Immature natural killer cell (primary cell): ENCODE measurements at regions not wholly inside any gene's neighbourhood (a gene's known extent, or its start where the extent isn't known, plus 50 kb on each side); places are given as distances from the start of the nearest gene placed in this dataset.

Experiments used
- DNase-seq, 3 donors: peaks; one replicate each; pipeline ENCODE4 v3.0.0; 2022; ENCODE audit warnings: mixed read lengths in 1 of 3
- H3K27ac Mint-ChIP-seq, 6 donors: one replicate each; pipeline ENCODE4 v1.8.0; 2020; ENCODE audit warnings: mixed read lengths in 6 of 6, mild to moderate bottlenecking in 5 of 6, inconsistent platforms in 4 of 6, moderate library complexity in 3 of 6
- H3K27me3 Mint-ChIP-seq, 3 donors: one replicate each; pipeline ENCODE4 v1.8.0; 2020 to 2021; ENCODE audit warnings: low read depth in 3 of 3, mild to moderate bottlenecking in 3 of 3, mixed read lengths in 3 of 3, moderate library complexity in 3 of 3, inconsistent platforms in 1 of 3
- H3K36me3 Mint-ChIP-seq, 3 donors: one replicate each; pipeline ENCODE4 v1.8.0; 2020; ENCODE audit warnings: mixed read lengths in 3 of 3, inconsistent platforms in 2 of 3, mild to moderate bottlenecking in 2 of 3
- H3K4me1 Mint-ChIP-seq, 2 donors: one replicate each; pipeline ENCODE4 v1.8.0; 2020; ENCODE audit warnings: inconsistent platforms in 2 of 2, mild to moderate bottlenecking in 2 of 2, mixed read lengths in 2 of 2, moderate library complexity in 1 of 2
- H3K4me3 Mint-ChIP-seq, 5 donors: one replicate each; pipeline ENCODE4 v1.8.0; 2020; ENCODE audit warnings: mild to moderate bottlenecking in 5 of 5, mixed read lengths in 5 of 5, inconsistent platforms in 3 of 5, moderate library complexity in 3 of 5
- H3K9me3 Mint-ChIP-seq, 6 donors: one replicate each; pipeline ENCODE4 v1.8.0; 2020; ENCODE audit warnings: mild to moderate bottlenecking in 6 of 6, mixed read lengths in 6 of 6, inconsistent platforms in 4 of 6, moderate library complexity in 3 of 6

DNA sequence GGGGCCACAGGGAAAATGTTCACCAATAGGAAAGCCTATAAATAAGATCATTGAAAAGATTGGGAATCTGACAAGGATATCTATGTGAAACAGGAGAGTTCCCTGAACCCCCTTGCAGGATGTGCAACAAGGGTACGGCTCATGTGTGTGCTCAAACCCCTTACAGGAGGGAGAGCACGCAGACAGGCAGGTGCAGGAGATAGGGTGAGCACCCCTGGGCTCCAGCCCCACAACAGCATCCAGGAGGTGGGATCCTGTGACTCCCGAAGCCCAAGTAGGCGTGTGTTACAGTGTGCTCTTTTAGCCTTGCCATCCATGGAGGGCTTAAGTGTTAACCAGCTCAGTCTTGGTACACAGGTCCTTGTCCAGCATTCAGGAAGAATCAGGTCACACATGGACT, 204.2 kb downstream of the BMP7 start:
- no peak overlapping the region for H3K27ac Mint-ChIP-seq
- H3K4me1 Mint-ChIP-seq = no peaks in the 10 kb centered on the region
- no peaks in the 10 kb centered on the region for H3K36me3 Mint-ChIP-seq
- DNase-seq = no peak
- peaks cover 0 to 2% (median 0%) of the 10 kb centered on the region in 3 donors for H3K27me3 Mint-ChIP-seq
- no peaks in the 10 kb centered on the region for H3K9me3 Mint-ChIP-seq
- H3K4me3 Mint-ChIP-seq = no peak overlapping the region

- DNase-seq = no peak
- Mint-ChIP-seq H3K9me3 (no peaks in the 10 kb centered on the region), H3K4me3 (no peak overlapping the region)
Measured at GRCh38 chr20:57062696-57063270, 203.7 kb downstream of the BMP7 start.

GRCh38 chr20:57064836-57065235, 201.6 kb downstream of the BMP7 start:
- no peaks in the 10 kb centered on the region for H3K4me1 Mint-ChIP-seq
- H3K4me3 Mint-ChIP-seq = no peak overlapping the region
- no peak for DNase-seq
- H3K27me3 Mint-ChIP-seq = peaks cover 0 to 6% (median 0%) of the 10 kb centered on the region in 3 donors
- H3K27ac Mint-ChIP-seq = no peak overlapping the region
- H3K36me3 Mint-ChIP-seq = no peaks in the 10 kb centered on the region
- H3K9me3 Mint-ChIP-seq = no peaks in the 10 kb centered on the region

More at GRCh38 chr20:57062696-57063270, 203.7 kb downstream of the BMP7 start:
- H3K36me3 Mint-ChIP-seq = no peaks in the 10 kb centered on the region
- H3K27me3 Mint-ChIP-seq = peaks cover 0 to 2% (median 0%) of the 10 kb centered on the region in 3 donors
- no peaks in the 10 kb centered on the region for H3K4me1 Mint-ChIP-seq
- H3K27ac Mint-ChIP-seq = no peak overlapping the region

GRCh38 chr20:57065646-57066045, 200.8 kb downstream of the BMP7 start:
- Mint-ChIP-seq H3K4me3 (no peak overlapping the region), H3K36me3 (no peaks in the 10 kb centered on the region), H3K27ac (no peak overlapping the region), H3K4me1 (no peaks in the 10 kb centered on the region), H3K9me3 (no peaks in the 10 kb centered on the region), H3K27me3 (peaks cover 0 to 9% (median 2%) of the 10 kb centered on the region in 3 donors)
- DNase-seq = no peak

DNA sequence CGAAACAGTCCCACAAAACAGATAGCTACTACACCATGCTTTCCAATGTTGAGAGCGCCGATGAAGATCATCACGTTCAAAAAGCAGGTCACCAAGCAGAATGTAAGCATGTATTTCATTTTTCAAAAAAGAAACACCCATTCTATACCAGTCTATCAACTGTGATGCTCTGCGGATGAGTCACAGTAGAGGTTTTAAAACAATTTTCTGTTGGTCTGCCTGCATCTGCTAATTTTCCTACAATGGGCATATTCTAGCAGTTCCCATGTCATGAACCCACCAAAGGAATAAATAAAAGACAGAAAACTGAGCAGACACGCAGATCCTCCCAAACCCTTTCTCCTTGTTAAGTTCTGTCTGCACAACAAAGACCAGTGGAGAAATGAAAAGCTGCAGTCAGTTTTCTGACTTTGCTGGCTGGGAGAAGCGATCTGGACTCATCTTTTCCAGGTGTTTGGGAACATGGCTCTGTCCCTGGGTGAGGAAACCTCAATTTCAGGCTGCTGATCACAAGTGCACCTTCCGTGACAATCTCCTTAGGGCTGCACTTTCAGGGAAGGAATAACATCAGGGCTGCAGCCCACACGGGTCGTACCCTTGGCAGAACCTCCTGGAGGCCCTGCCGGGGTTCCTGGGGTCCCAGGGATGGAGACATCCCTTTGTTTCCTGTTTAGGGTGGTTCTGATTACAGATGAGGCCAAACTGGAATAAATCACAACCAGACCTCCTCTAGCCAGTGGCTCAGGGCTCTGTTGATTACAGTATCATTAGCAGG, 200.1 kb downstream of the BMP7 start:
- H3K27ac Mint-ChIP-seq = no peak overlapping the region
- no peak overlapping the region for H3K4me3 Mint-ChIP-seq
- no peaks in the 10 kb centered on the region for H3K9me3 Mint-ChIP-seq
- H3K36me3 Mint-ChIP-seq = no peaks in the 10 kb centered on the region
- H3K4me1 Mint-ChIP-seq = no peaks in the 10 kb centered on the region
- no peak for DNase-seq
- H3K27me3 Mint-ChIP-seq = peaks cover 0 to 9% (median 2%) of the 10 kb centered on the region in 3 donors

DNA sequence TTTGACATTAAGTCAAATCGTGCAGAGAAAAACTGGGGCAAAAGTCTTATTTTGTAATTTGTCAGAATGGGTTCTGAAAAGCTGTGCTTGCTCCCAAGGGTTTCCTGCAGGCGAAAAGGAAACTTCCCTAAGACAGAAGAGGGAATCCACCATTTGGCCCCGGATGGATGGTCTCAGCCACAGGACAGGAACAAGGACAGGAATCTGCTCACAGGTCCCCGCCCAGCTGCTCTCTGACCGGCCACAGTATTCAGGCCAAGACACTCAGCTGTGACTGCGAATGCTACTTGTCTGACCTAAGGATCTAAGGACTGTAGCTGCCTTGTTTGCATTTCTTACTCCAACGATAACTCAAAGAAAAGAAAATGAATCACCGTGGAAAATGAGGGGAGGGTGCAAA, 197.0 kb downstream of the BMP7 start:
- Mint-ChIP-seq H3K4me1 (no peaks in the 10 kb centered on the region), H3K36me3 (no peaks in the 10 kb centered on the region), H3K27ac (no peak overlapping the region), H3K4me3 (no peak overlapping the region), H3K9me3 (no peaks in the 10 kb centered on the region), H3K27me3 (peaks cover 5 to 9% (median 8%) of the 10 kb centered on the region in 3 donors)
- no peak for DNase-seq

DNA sequence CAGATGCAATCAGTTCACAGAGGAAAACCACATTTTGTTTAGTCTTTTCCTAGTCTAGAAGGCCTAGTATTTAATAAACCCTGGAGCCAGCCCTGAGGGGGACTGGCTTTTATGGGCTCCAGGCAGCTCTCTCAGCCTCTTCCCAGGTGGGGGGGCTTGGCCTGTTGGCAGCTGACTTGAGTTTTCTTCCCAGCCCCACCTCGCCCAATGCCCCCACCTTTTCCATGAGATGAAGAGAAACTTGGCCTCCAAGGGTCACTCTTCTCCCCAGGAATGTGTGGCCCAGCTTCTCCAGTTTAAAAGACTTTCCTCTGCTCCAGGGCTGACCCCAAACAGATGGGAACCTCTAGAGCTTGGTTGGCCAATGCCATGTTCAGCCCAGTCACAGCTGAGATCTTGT, 196.1 kb downstream of the BMP7 start:
- Mint-ChIP-seq H3K4me1 (no peaks in the 10 kb centered on the region), H3K4me3 (no peak overlapping the region), H3K9me3 (no peaks in the 10 kb centered on the region), H3K27ac (no peak overlapping the region), H3K36me3 (no peaks in the 10 kb centered on the region), H3K27me3 (peaks cover 5 to 12% (median 8%) of the 10 kb centered on the region in 3 donors)
- DNase-seq = no peak

- no peak overlapping the region for H3K27ac Mint-ChIP-seq
- DNase-seq = no peak
Measured at GRCh38 chr20:57071283-57071731, 195.1 kb downstream of the BMP7 start.

GRCh38 chr20:57071954-57072583, 194.4 kb downstream of the BMP7 start:
- H3K36me3 Mint-ChIP-seq = peaks cover 0 to 3% (median 0%) of the 10 kb centered on the region in 3 donors
- H3K4me1 Mint-ChIP-seq = no peaks in the 10 kb centered on the region
- H3K27ac Mint-ChIP-seq = no peak overlapping the region
- no peak overlapping the region for H3K4me3 Mint-ChIP-seq
- peaks cover 5 to 15% (median 8%) of the 10 kb centered on the region in 3 donors for H3K27me3 Mint-ChIP-seq
- no peak for DNase-seq
- H3K9me3 Mint-ChIP-seq = peaks cover 0 to 10% (median 1%) of the 10 kb centered on the region in 6 donors

More at GRCh38 chr20:57071283-57071731, 195.1 kb downstream of the BMP7 start:
- H3K9me3 Mint-ChIP-seq = peaks cover 0 to 6% (median 0%) of the 10 kb centered on the region in 6 donors
- no peaks in the 10 kb centered on the region for H3K4me1 Mint-ChIP-seq
- H3K4me3 Mint-ChIP-seq = no peak overlapping the region
- no peaks in the 10 kb centered on the region for H3K36me3 Mint-ChIP-seq
- peaks cover 5 to 16% (median 8%) of the 10 kb centered on the region in 3 donors for H3K27me3 Mint-ChIP-seq

DNA sequence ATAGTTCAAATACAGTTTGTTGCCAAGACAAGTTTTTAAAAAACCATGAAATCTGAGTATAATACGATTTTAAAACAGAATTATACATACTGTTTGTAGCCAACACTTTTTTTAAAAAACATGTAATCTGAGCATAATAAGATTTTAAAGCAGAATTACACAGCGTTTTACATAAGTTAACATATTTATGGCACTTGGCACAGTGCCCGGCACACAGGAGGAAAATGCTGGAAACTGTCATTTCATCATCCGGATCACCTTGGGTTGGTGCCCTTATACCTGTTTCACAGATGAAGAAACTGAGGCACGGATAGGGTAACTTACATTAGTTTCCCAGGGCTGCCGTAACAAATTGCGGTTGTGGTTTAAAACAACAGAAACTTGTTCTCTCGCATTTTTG, 193.0 kb downstream of the BMP7 start:
- peaks cover 0 to 5% (median 0%) of the 10 kb centered on the region in 3 donors for H3K36me3 Mint-ChIP-seq

GRCh38 chr20:57074386-57074785, 192.1 kb downstream of the BMP7 start:
- no peak for DNase-seq
- H3K27me3 Mint-ChIP-seq = peaks cover 5 to 10% (median 8%) of the 10 kb centered on the region in 3 donors
- H3K36me3 Mint-ChIP-seq = peaks cover 0 to 5% (median 0%) of the 10 kb centered on the region in 3 donors
- no peaks in the 10 kb centered on the region for H3K4me1 Mint-ChIP-seq
- H3K4me3 Mint-ChIP-seq = no peak overlapping the region
- no peak overlapping the region for H3K27ac Mint-ChIP-seq
- peaks cover 8 to 15% (median 13%) of the 10 kb centered on the region in 6 donors for H3K9me3 Mint-ChIP-seq

More for the DNA sequence above, 193.0 kb downstream of the BMP7 start:
- H3K27me3 Mint-ChIP-seq = peaks cover 5 to 10% (median 8%) of the 10 kb centered on the region in 3 donors
- no peaks in the 10 kb centered on the region for H3K4me1 Mint-ChIP-seq
- H3K27ac Mint-ChIP-seq = no peak overlapping the region
- peaks cover 0 to 11% (median 5%) of the 10 kb centered on the region in 6 donors for H3K9me3 Mint-ChIP-seq
- DNase-seq = no peak
- no peak overlapping the region for H3K4me3 Mint-ChIP-seq

- Mint-ChIP-seq H3K36me3 (peaks cover 0 to 5% (median 0%) of the 10 kb centered on the region in 3 donors), H3K4me3 (no peak overlapping the region), H3K9me3 (peaks cover 9 to 22% (median 17%) of the 10 kb centered on the region in 6 donors), H3K27me3 (peaks cover 5 to 10% (median 8%) of the 10 kb centered on the region in 3 donors), H3K27ac (no peak overlapping the region), H3K4me1 (no peaks in the 10 kb centered on the region)
- DNase-seq = no peak
Measured at GRCh38 chr20:57075181-57075580, 191.3 kb downstream of the BMP7 start.

DNA sequence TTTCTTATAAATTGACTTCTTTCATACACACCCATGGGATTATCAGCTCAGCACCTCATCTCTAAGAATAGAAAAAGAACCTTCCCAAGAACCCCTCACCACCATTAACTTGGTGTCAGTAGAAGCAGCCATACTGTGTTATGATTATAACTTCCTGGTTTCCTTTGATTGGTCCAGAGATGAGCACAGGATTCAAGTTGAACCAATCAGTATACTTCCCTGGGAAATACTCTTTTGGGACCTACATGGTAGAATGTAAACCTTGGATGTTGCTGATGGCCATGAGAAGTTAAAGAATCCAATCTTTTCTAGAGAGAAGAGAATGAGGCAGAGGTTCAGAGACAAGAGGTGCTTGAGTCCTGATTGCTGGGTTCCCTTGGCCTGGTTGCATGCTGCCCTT, 190.8 kb downstream of the BMP7 start:
- no peak overlapping the region for H3K27ac Mint-ChIP-seq
- H3K36me3 Mint-ChIP-seq = peaks cover 0 to 5% (median 0%) of the 10 kb centered on the region in 3 donors
- peaks cover 9 to 22% (median 17%) of the 10 kb centered on the region in 6 donors for H3K9me3 Mint-ChIP-seq
- peaks cover 5 to 7% (median 6%) of the 10 kb centered on the region in 3 donors for H3K27me3 Mint-ChIP-seq
- H3K4me3 Mint-ChIP-seq = no peak overlapping the region
- no peak for DNase-seq
- H3K4me1 Mint-ChIP-seq = no peaks in the 10 kb centered on the region

DNA sequence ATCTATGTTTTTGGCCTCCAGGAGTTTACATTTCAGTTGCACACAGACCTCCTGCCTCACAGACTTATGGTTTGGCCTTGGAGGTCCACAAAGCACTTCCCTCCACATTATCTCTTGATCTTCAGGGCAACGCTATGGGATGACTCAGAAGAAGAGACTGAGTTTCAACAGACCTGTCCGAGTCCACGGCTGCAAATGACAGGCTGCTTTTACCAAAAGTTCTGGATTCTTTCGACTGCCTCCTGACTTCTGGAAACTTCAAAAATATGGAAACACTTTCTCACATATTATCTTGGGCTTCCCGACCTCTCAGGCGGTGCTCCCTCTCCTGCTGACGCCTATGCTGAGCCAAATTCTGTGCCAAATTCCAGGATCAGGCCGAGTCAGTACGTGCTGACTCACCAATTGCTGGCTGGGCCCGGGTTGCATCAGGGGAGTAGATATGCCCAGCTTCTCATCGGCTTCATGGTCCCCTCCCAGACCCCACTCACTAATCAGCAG, 190.2 kb downstream of the BMP7 start:
- Mint-ChIP-seq H3K27ac (no peak overlapping the region), H3K27me3 (peaks cover 5 to 7% (median 6%) of the 10 kb centered on the region in 3 donors), H3K9me3 (peaks cover 9 to 22% (median 17%) of the 10 kb centered on the region in 6 donors), H3K4me3 (no peak overlapping the region), H3K4me1 (no peaks in the 10 kb centered on the region), H3K36me3 (peaks cover 0 to 5% (median 0%) of the 10 kb centered on the region in 3 donors)
- no peak for DNase-seq
